HAP-1 (cell line): ENCODE measurements at regions not wholly inside any gene's neighbourhood (a gene's known extent, or its start where the extent isn't known, plus 50 kb on each side); places are given as distances from the start of the nearest gene placed in this dataset.

ENCODE experiments used
- DNase-seq, 2 experiments: peaks; one replicate each; pipeline ENCODE4 v3.0.0-alpha.2; 2016 to 2020; ENCODE audit warnings: low spot score in 2 of 2
- H3K27me3 ChIP-seq: fragments of 250-450 bp; sonication (Bioruptor Pico); 2 replicates; pipeline ENCODE4 v1.5.1; 2020; ENCODE audit warnings: low read depth, mild to moderate bottlenecking, moderate library complexity
- H3K36me3 ChIP-seq: fragments of 250-450 bp; sonication (Bioruptor Pico); replicated peaks from 2 replicates; pipeline ENCODE4 v1.5.1; 2020; ENCODE audit warnings: mild to moderate bottlenecking
- H3K4me1 ChIP-seq: fragments of 250-450 bp; sonication (Bioruptor Pico); 2 replicates; pipeline ENCODE4 v1.5.1; 2020; ENCODE audit warnings: mild to moderate bottlenecking
- H3K4me3 ChIP-seq: fragments of 250-450 bp; sonication (Bioruptor Pico); 2 replicates; pipeline ENCODE4 v1.5.1; 2020; ENCODE audit warnings: mild to moderate bottlenecking, moderate library complexity
- H3K9me3 ChIP-seq: fragments of 250-450 bp; sonication (Bioruptor Pico); 2 replicates; pipeline ENCODE4 v1.5.1; 2020; ENCODE audit warnings: mild to moderate bottlenecking, moderate library complexity
- in situ Hi-C: fragments of 300-500 bp; cut with MboI; formaldehyde crosslinking; loops from 3 replicates; pipeline ENCODE4 v1.14.3; 2020; ENCODE audit warnings: low sequenced_read_pairs, inconsistent platforms, mixed read lengths

GRCh38 chr5:152501294-152501693 lies 96.2 kb upstream of the NMUR2 start:
- no peak for DNase-seq
- Histone ChIP-seq H3K27me3 (0 out of 2 replicates have a peak, but pooled peaks cover 3% of the 10 kb centered on the region), H3K36me3 (no peaks in the 10 kb centered on the region), H3K4me3 (no peak overlapping the region), H3K4me1 (no peaks in the 10 kb centered on the region), H3K9me3 (no peaks in the 10 kb centered on the region)
- in situ Hi-C loops, result no loop called here

GRCh38 chr5:152503206-152503605 lies 98.1 kb upstream of the NMUR2 start:
- no peaks in the 10 kb centered on the region for H3K4me1 ChIP-seq
- no peaks in the 10 kb centered on the region for H3K36me3 ChIP-seq
- 0 out of 2 replicates have a peak, but pooled peaks cover 3% of the 10 kb centered on the region for H3K27me3 ChIP-seq
- H3K9me3 ChIP-seq, result no peaks in the 10 kb centered on the region
- H3K4me3 ChIP-seq, result no peak overlapping the region
- DNase-seq, result no peak
- in situ Hi-C loops, result no loop called here

DNA sequence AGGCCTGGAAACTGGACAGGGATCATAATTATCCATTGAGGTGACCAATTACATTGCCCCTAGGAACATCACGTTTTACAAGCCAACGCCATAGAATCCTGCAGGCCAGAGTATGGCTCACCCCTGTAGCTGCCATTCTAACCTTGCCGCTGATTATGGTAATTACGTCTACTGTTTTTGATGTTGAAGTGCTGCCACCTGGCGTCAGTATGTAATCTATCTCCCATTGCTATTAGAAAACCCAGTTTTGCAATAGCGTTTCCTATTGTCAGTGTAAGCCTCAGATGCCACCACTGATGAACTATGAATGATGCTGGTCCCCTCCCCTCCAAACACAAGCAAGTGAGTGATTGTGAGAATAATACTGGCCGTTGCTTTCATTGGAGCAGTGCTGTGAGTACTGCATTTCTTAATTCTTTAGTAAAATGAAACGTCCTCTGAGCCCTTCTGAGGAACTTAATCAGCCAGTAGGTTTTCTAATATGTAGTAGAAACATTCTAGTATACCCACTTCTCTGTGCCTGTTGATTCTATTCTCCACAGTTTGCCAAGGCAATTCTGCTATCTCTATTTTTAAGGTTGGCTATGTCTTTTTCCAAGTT lies 100.5 kb upstream of the NMUR2 start:
- H3K36me3 ChIP-seq, result no peaks in the 10 kb centered on the region
- DNase-seq, result peak; percentile 55 to 62
- H3K4me3 ChIP-seq, result no peak overlapping the region
- H3K9me3 ChIP-seq, result no peaks in the 10 kb centered on the region
- H3K4me1 ChIP-seq, result no peaks in the 10 kb centered on the region
- no peaks in the 10 kb centered on the region for H3K27me3 ChIP-seq
- in situ Hi-C loops, result no loop called here

GRCh38 chr5:152511120-152511519 lies 106.0 kb upstream of the NMUR2 start:
- Histone ChIP-seq H3K36me3 (no peaks in the 10 kb centered on the region), H3K9me3 (no peaks in the 10 kb centered on the region), H3K4me3 (no peak overlapping the region), H3K27me3 (no peaks in the 10 kb centered on the region), H3K4me1 (no peaks in the 10 kb centered on the region)
- in situ Hi-C loops, result no loop called here
- DNase-seq, result no peak

GRCh38 chr5:152511531-152512132 lies 106.6 kb upstream of the NMUR2 start:
- in situ Hi-C loops, result no loop called here
- H3K4me3 ChIP-seq, result no peak overlapping the region
- no peaks in the 10 kb centered on the region for H3K4me1 ChIP-seq
- no peaks in the 10 kb centered on the region for H3K9me3 ChIP-seq
- H3K27me3 ChIP-seq, result no peaks in the 10 kb centered on the region
- DNase-seq, result no peak
- no peaks in the 10 kb centered on the region for H3K36me3 ChIP-seq

GRCh38 chr5:152514827-152515397 lies 109.8 kb upstream of the NMUR2 start:
- no peak overlapping the region for H3K4me3 ChIP-seq
- in situ Hi-C loops, result no loop called here

GRCh38 chr5:152523964-152524363 lies 118.9 kb upstream of the NMUR2 start:
- no peak for DNase-seq
- no peaks in the 10 kb centered on the region for H3K4me1 ChIP-seq
- in situ Hi-C loops, result loop anchor here (10.0 kb wide), 1 partner anchor 1441 kb away; no protein-coding TSS in a partner anchor

More at GRCh38 chr5:152514827-152515397, 109.8 kb upstream of the NMUR2 start:
- Histone ChIP-seq H3K36me3 (no peaks in the 10 kb centered on the region), H3K4me1 (no peaks in the 10 kb centered on the region), H3K9me3 (no peaks in the 10 kb centered on the region), H3K27me3 (no peaks in the 10 kb centered on the region; the same call in 1 of the 2 replicates)
- DNase-seq, result peak in 1 of 2 experiments; percentile 13

DNA sequence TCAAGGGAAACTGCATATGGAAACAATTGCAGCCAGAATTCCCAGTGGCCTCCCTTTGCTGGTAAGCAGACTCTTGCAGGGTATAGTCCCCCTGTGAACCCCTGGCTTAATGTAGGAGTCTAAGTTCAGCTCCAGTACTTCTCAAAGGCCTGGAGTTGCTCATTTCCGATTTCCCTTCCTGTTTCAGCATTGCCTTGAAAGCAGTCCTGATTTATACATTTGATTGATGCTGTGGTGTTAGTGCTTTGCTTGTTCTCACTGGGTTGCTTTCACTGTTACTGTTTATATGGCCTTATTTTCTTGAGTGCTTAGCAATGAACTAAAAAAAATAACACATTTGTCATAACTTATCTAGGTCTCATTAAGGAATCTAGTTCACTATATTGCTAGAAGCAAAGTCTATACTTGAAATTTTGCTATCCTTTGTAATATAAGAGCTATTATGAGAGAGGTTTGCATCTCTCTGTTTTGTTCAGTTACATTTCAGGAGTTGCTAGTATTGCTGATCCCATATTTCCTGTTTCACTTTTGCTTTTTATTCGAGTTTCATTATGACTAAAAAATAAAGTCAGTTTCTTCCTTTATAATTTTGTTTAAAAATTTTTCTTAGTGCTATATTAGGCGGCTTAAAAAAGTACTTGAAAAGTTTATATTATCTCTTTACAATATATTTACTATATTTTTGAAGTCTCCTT lies 122.4 kb upstream of the NMUR2 start:
- H3K4me3 ChIP-seq, result no peak overlapping the region
- H3K4me1 ChIP-seq, result no peaks in the 10 kb centered on the region
- no peaks in the 10 kb centered on the region for H3K9me3 ChIP-seq
- no peak for DNase-seq
- H3K36me3 ChIP-seq, result no peaks in the 10 kb centered on the region
- no peaks in the 10 kb centered on the region; the same call in 1 of the 2 replicates for H3K27me3 ChIP-seq
- in situ Hi-C loops, result loop anchor here (10.0 kb wide), 1 partner anchor 1437 kb away; no protein-coding TSS in a partner anchor

More at GRCh38 chr5:152523964-152524363, 118.9 kb upstream of the NMUR2 start:
- H3K4me3 ChIP-seq, result no peak overlapping the region
- H3K27me3 ChIP-seq, result no peaks in the 10 kb centered on the region; the same call in 1 of the 2 replicates
- H3K9me3 ChIP-seq, result no peaks in the 10 kb centered on the region
- H3K36me3 ChIP-seq, result no peaks in the 10 kb centered on the region

DNA sequence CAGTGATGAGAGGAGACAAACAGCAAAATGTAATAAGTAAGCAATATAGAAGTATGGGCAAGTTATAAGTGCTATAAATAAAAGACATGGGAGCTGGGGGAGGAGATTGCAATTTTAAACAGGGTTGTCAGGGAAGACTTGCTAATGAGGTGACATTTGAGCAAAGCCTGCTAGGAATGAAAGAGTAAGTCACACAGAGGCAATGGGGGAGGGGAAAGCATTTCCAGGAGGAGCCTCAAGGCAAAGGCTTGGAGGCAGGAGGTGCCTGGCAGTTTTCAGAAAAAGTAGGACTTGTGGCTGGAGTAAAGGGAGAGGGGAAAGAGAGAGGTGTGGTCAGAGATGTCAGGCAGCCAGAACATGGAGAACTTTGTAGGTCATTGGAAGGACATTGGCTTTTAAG lies 124.4 kb upstream of the NMUR2 start:
- H3K9me3 ChIP-seq, result no peaks in the 10 kb centered on the region
- no peaks in the 10 kb centered on the region for H3K36me3 ChIP-seq
- in situ Hi-C loops, result loop anchor here (10.0 kb wide), 1 partner anchor 1435 kb away; no protein-coding TSS in a partner anchor
- no peak for DNase-seq
- no peaks in the 10 kb centered on the region; the same call in 1 of the 2 replicates for H3K27me3 ChIP-seq
- no peak overlapping the region for H3K4me3 ChIP-seq
- no peaks in the 10 kb centered on the region for H3K4me1 ChIP-seq

- Histone ChIP-seq H3K9me3 (no peaks in the 10 kb centered on the region), H3K4me3 (no peak overlapping the region), H3K36me3 (no peaks in the 10 kb centered on the region), H3K4me1 (no peaks in the 10 kb centered on the region), H3K27me3 (no peaks in the 10 kb centered on the region)
- DNase-seq, result peak in 1 of 2 experiments; percentile 29
- in situ Hi-C loops, result no loop called here
Measured at GRCh38 chr5:152532714-152533113, 127.6 kb upstream of the NMUR2 start.

- H3K36me3 ChIP-seq, result no peaks in the 10 kb centered on the region
- no peaks in the 10 kb centered on the region for H3K4me1 ChIP-seq
- no peak for DNase-seq
- in situ Hi-C loops, result no loop called here
- H3K9me3 ChIP-seq, result no peaks in the 10 kb centered on the region
- no peak overlapping the region for H3K4me3 ChIP-seq
- H3K27me3 ChIP-seq, result no peaks in the 10 kb centered on the region
Measured at GRCh38 chr5:152534641-152535040, 129.6 kb upstream of the NMUR2 start.

DNA sequence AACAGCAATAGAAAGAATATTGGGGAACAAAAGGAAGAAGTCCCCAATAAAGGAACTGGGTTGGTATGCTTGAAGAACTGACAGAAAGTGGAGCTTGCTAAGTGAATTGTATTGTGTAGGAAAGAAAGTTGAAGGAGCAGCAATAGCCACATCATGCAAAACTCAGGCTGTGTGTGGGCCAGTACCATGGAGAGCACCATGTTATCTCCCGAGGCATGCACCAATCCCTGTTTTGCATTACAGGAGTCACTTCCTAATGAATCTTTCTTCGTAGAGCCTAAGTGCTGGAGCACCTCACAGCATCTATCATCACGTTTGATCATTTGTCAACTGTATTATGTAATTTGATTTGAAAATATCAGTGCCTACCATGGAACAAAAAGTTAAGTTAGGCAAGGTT lies 137.7 kb upstream of the NMUR2 start:
- Histone ChIP-seq H3K27me3 (no peaks in the 10 kb centered on the region), H3K4me3 (no peak overlapping the region), H3K4me1 (no peaks in the 10 kb centered on the region), H3K36me3 (no peaks in the 10 kb centered on the region), H3K9me3 (no peaks in the 10 kb centered on the region)
- in situ Hi-C loops, result no loop called here
- DNase-seq, result peak in 1 of 2 experiments; percentile 19

- Histone ChIP-seq H3K9me3 (no peaks in the 10 kb centered on the region), H3K27me3 (no peaks in the 10 kb centered on the region), H3K36me3 (no peaks in the 10 kb centered on the region), H3K4me1 (no peaks in the 10 kb centered on the region), H3K4me3 (no peak overlapping the region)
- in situ Hi-C loops, result no loop called here
- no peak for DNase-seq
Measured at GRCh38 chr5:152546493-152546892, 141.4 kb upstream of the NMUR2 start.

DNA sequence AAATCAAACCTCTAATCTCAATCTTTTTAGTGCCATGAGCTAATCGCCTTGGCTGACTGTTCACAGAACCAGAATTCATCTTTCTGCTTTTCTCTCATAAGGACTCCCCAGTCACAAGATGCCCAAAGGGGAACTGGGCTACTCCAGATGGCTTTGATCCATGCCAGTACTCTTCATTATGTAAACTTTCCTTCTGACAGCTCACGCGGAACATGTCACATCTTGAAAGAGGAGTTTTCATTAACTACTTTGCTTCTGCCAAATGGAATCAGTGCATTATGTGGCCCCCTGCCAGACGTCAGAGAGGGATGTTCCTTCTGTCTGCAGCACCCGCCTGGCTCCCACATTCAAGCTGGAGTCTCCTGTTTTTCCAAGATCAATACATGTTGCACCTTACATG lies 142.1 kb upstream of the NMUR2 start:
- Histone ChIP-seq H3K36me3 (no peaks in the 10 kb centered on the region), H3K4me3 (no peak overlapping the region), H3K27me3 (no peaks in the 10 kb centered on the region), H3K4me1 (no peaks in the 10 kb centered on the region), H3K9me3 (no peaks in the 10 kb centered on the region)
- DNase-seq, result no peak
- in situ Hi-C loops, result no loop called here
